ENCODE measurements at regions not wholly inside any gene's neighbourhood (a gene's known extent, or its start where the extent isn't known, plus 50 kb on each side); places are given as distances from the start of the nearest gene placed in this dataset.
A peak's percentile ranks its signal among the peaks of the same experiment; 100 is the strongest.

- Histone ChIP-seq H3K9me2 (ENCODE audit: insufficient read depth) (no peaks in the 10 kb centered on the region), H3K27me3 (ENCODE audit: insufficient read depth, low read depth) (no peaks in the 10 kb centered on the region), H3K9me3 (ENCODE audit: insufficient read depth, low read depth) (no peaks in the 10 kb centered on the region), H3K27ac (no peak overlapping the region), H3K36me3 (ENCODE audit: low read depth) (no peaks in the 10 kb centered on the region), H3K79me2 (ENCODE audit: low read depth) (no peaks in the 10 kb centered on the region), H3F3A (ENCODE audit: insufficient read depth, low read depth) (no peaks in the 10 kb centered on the region), H3K4me2 (no peak overlapping the region), H3K4me1 (replicated peaks; ENCODE audit: insufficient read depth) (no peaks in the 10 kb centered on the region), H3K4me3 (no peak overlapping the region), H4K20me1 (ENCODE audit: insufficient read depth) (no peaks in the 10 kb centered on the region), H2AFZ (no peak overlapping the region)
- BruUV-seq (replicated peaks) = no TSS peak
- intact Hi-C loops (cut with micrococcal nuclease; ENCODE audit: unreplicated experiment) = no loop called here
- DNase-seq = no peak
- POLR2A ChIA-PET (ENCODE audit: unreplicated experiment) = no interaction called here
- CTCF ChIA-PET = no interaction called here
- no peak for TF ChIP-seq CTCF (conservative IDR thresholded peaks at IDR 0.05)
- TF ChIP-seq EZH2 (IDR thresholded peaks at IDR 0.05; ENCODE audit: low read depth) = no peak
Observed at GRCh38 chr1:188517139-188517538, 1688.4 kb downstream of the PLA2G4A start.

- intact Hi-C loops (cut with micrococcal nuclease; ENCODE audit: unreplicated experiment) = no loop called here
Observed at GRCh38 chr1:188551176-188551575, 1722.4 kb downstream of the PLA2G4A start.

GRCh38 chr1:188557053-188557452 lies 1728.3 kb downstream of the PLA2G4A start:
- H3K27ac ChIP-seq = no peak overlapping the region
- H4K20me1 ChIP-seq (ENCODE audit: insufficient read depth) = no peaks in the 10 kb centered on the region
- ChIA-PET POLR2A (ENCODE audit: unreplicated experiment) (no interaction called here), CTCF (no interaction called here)
- no peak overlapping the region for H2AFZ ChIP-seq
- no TSS peak for BruUV-seq (replicated peaks)
- H3K9me2 ChIP-seq (ENCODE audit: insufficient read depth) = no peaks in the 10 kb centered on the region
- no peak for DNase-seq
- H3K79me2 ChIP-seq (ENCODE audit: low read depth) = no peaks in the 10 kb centered on the region
- no peak overlapping the region for H3K4me3 ChIP-seq
- no peaks in the 10 kb centered on the region for H3K27me3 ChIP-seq (ENCODE audit: insufficient read depth, low read depth)
- no peaks in the 10 kb centered on the region for H3K4me1 ChIP-seq (replicated peaks; ENCODE audit: insufficient read depth)
- no peaks in the 10 kb centered on the region for H3K36me3 ChIP-seq (ENCODE audit: low read depth)
- no peaks in the 10 kb centered on the region for H3K9me3 ChIP-seq (ENCODE audit: insufficient read depth, low read depth)
- H3F3A ChIP-seq (ENCODE audit: insufficient read depth, low read depth) = no peaks in the 10 kb centered on the region
- intact Hi-C loops (cut with micrococcal nuclease; ENCODE audit: unreplicated experiment) = no loop called here
- no peak overlapping the region for H3K4me2 ChIP-seq
- TF ChIP-seq EZH2 (IDR thresholded peaks at IDR 0.05; ENCODE audit: low read depth) (no peak), CTCF (conservative IDR thresholded peaks at IDR 0.05) (no peak)

More at GRCh38 chr1:188551176-188551575, 1722.4 kb downstream of the PLA2G4A start:
- Histone ChIP-seq H3K4me2 (no peak overlapping the region), H3K36me3 (ENCODE audit: low read depth) (no peaks in the 10 kb centered on the region), H3F3A (ENCODE audit: insufficient read depth, low read depth) (no peaks in the 10 kb centered on the region), H3K9me3 (ENCODE audit: insufficient read depth, low read depth) (no peaks in the 10 kb centered on the region), H3K79me2 (ENCODE audit: low read depth) (no peaks in the 10 kb centered on the region), H4K20me1 (ENCODE audit: insufficient read depth) (no peaks in the 10 kb centered on the region), H3K4me3 (no peak overlapping the region), H3K27ac (no peak overlapping the region), H3K4me1 (replicated peaks; ENCODE audit: insufficient read depth) (no peaks in the 10 kb centered on the region), H2AFZ (peak overlapping the region; percentile 31; the same call in 1 of the 2 replicates), H3K9me2 (ENCODE audit: insufficient read depth) (no peaks in the 10 kb centered on the region), H3K27me3 (ENCODE audit: insufficient read depth, low read depth) (no peaks in the 10 kb centered on the region)
- no peak for DNase-seq
- ChIA-PET POLR2A (ENCODE audit: unreplicated experiment) (no interaction called here), CTCF (no interaction called here)
- no TSS peak for BruUV-seq (replicated peaks)
- TF ChIP-seq EZH2 (IDR thresholded peaks at IDR 0.05; ENCODE audit: low read depth) (no peak), CTCF (conservative IDR thresholded peaks at IDR 0.05) (no peak)

All from PC-9 (cell line).